HCT116 (cell line): ENCODE measurements at regions not wholly inside any gene's neighbourhood (a gene's known extent, or its start where the extent isn't known, plus 50 kb on each side); places are given as distances from the start of the nearest gene placed in this dataset.

ENCODE experiments used
- ATAC-seq: fragments of 200-7000 bp; cut with Tn5 transposase; 2 replicates; pipeline ENCODE4 v1.9.1; 2020; ENCODE audit warnings: mild to moderate bottlenecking, moderate library complexity
- BruUV-seq: library from RNA; stranded (reverse); fragments of 400-500 nt; replicated peaks from 2 replicates; lab custom pipeline; 2021; lab: Mats Ljungman, UMichigan
- CTCF ChIA-PET: fragments of 300-600 bp; sonication (Branson Sonifier 250); formaldehyde crosslinking; loops from one replicate; lab custom pipeline; 2021; ENCODE audit warnings: antibody characterized with exemption; lab: Charles Lee
- POLR2A ChIA-PET: fragments of 300-600, 350-600 bp; sonication (Branson Sonifier 250); formaldehyde crosslinking; loops from one replicate; lab custom pipeline; 2021; ENCODE audit warnings: antibody characterized with exemption; lab: Charles Lee
- RAD21 ChIA-PET, 2 experiments: fragments of 300-600 bp; sonication (Branson Sonifier 250); formaldehyde crosslinking; loops; one replicate each; lab custom pipeline; 2023; ENCODE audit warnings: low total read pairs in 2 of 2; ENCODE audit not compliant: uncharacterized antibody in 2 of 2, unreplicated experiment in 2 of 2, low non-redundant PET in 1 of 2; lab: Charles Lee
- DNase-seq: peaks from one replicate; pipeline ENCODE4 v3.0.0-alpha.2; 2010; ENCODE audit warnings: low read depth, low spot score
- H2AFZ ChIP-seq: fragments of 200-600 bp; shearing (Covaris generic), sonication (generic); 2 replicates; pipeline ENCODE4 v1.6.1; 2017; ENCODE audit warnings: low read depth, mixed run types, mixed read lengths, antibody characterized with exemption, low read length; ENCODE audit not compliant: poor library complexity, severe bottlenecking
- H3K27ac ChIP-seq: 2 replicates; pipeline ENCODE4 v1.5.1; 2012; ENCODE audit warnings: low read depth, low read length
- H3K27me3 ChIP-seq: fragments of 200-600 bp; sonication (generic); 2 replicates; pipeline ENCODE4 v1.6.1; 2016; ENCODE audit warnings: mixed run types, low read length, mixed read lengths; ENCODE audit not compliant: insufficient read depth
- H3K36me3 ChIP-seq, 2 experiments: fragments of 200-500 bp in 1 of 2; fragments of 200-600 bp in 1 of 2; sonication (Bioruptor generic) in 1 of 2; sonication (generic) in 1 of 2; 2 replicates each; pipeline versions ENCODE4 v1.5.1 to v1.6.1; 2014 to 2016; ENCODE audit warnings: low read length in 2 of 2, inconsistent platforms in 1 of 2, mixed read lengths in 1 of 2, mixed run types in 1 of 2; ENCODE audit not compliant: insufficient read depth in 2 of 2, control insufficient read depth in 1 of 2
- H3K4me1 ChIP-seq, 2 experiments: fragments of 200-600 bp in 1 of 2; sonication (generic) in 1 of 2; 2 replicates each; pipeline versions ENCODE4 v1.5.1 to v1.6.1; 2012 to 2017; ENCODE audit warnings: low read length in 2 of 2, inconsistent platforms in 1 of 2, mild to moderate bottlenecking in 1 of 2, mixed read lengths in 1 of 2, mixed run types in 1 of 2, moderate library complexity in 1 of 2; ENCODE audit not compliant: insufficient read depth in 2 of 2, control insufficient read depth in 1 of 2
- H3K4me2 ChIP-seq: fragments of 200-600 bp; sonication (generic); 2 replicates; pipeline ENCODE4 v1.6.1; 2017; ENCODE audit warnings: mixed run types, low read length, mixed read lengths
- H3K4me3 ChIP-seq, 2 experiments: fragments of 200-600 bp in 1 of 2; sonication (generic) in 1 of 2; replicated peaks in 1 of 2; 2 replicates each; pipeline ENCODE4 v1.5.1; 2011 to 2016; ENCODE audit warnings: low read length in 2 of 2, control low read depth in 1 of 2, low read depth in 1 of 2, mild to moderate bottlenecking in 1 of 2, mixed read lengths in 1 of 2, mixed run types in 1 of 2
- H3K79me2 ChIP-seq: fragments of 200-600 bp; sonication (generic); 2 replicates; pipeline ENCODE4 v1.6.1; 2017; ENCODE audit warnings: mild to moderate bottlenecking, mixed run types, low read length, moderate library complexity, mixed read lengths; ENCODE audit not compliant: insufficient read depth
- H3K9ac ChIP-seq: fragments of 200-600 bp; sonication (generic); 2 replicates; pipeline ENCODE4 v1.6.1; 2016; ENCODE audit warnings: low read length, mixed read lengths
- H3K9me2 ChIP-seq: fragments of 200-600 bp; sonication (generic), shearing (Covaris generic); 2 replicates; pipeline ENCODE4 v1.6.1; 2017; ENCODE audit warnings: mixed run types, mild to moderate bottlenecking, moderate library complexity; ENCODE audit not compliant: insufficient read depth
- H3K9me3 ChIP-seq, 2 experiments: fragments of 200-500 bp in 1 of 2; fragments of 200-600 bp in 1 of 2; sonication (Bioruptor generic) in 1 of 2; sonication (generic) in 1 of 2; 2 replicates each; pipeline ENCODE4 v1.6.1; 2014 to 2017; ENCODE audit warnings: low read length in 2 of 2, mixed read lengths in 2 of 2, inconsistent platforms in 1 of 2, low read depth in 1 of 2, mild to moderate bottlenecking in 1 of 2, mixed run types in 1 of 2, moderate library complexity in 1 of 2; ENCODE audit not compliant: control insufficient read depth in 1 of 2, insufficient read depth in 1 of 2
- H4K20me1 ChIP-seq: fragments of 200-600 bp; sonication (generic), shearing (Covaris generic); 2 replicates; pipeline ENCODE4 v1.6.1; 2017; ENCODE audit warnings: mixed run types, mild to moderate bottlenecking, moderate library complexity; ENCODE audit not compliant: insufficient read depth
- CBX3 ChIP-seq: IDR thresholded peaks from 2 replicates; pipeline ENCODE4 v1.6.1; 2012; ENCODE audit warnings: low read depth
- EGR1 ChIP-seq: IDR thresholded peaks from 2 replicates; pipeline ENCODE4 v1.6.1; 2012; ENCODE audit warnings: low read depth
- ELF1 ChIP-seq: IDR thresholded peaks from 2 replicates; pipeline ENCODE4 v1.6.1; 2012; ENCODE audit warnings: low read depth, borderline replicate concordance
- FOSL1 ChIP-seq: IDR thresholded peaks from 2 replicates; pipeline ENCODE4 v1.6.1; 2012; ENCODE audit warnings: low read depth
- JUND ChIP-seq: IDR thresholded peaks from 2 replicates; pipeline ENCODE4 v1.6.1; 2012
- POLR2A ChIP-seq: IDR thresholded peaks from 2 replicates; pipeline ENCODE4 v1.7.0; 2011; ENCODE audit warnings: borderline replicate concordance; ENCODE audit not compliant: insufficient read depth, insufficient read length; ENCODE audit errors: extremely low read depth
- POLR2AphosphoS5 ChIP-seq: IDR thresholded peaks from 2 replicates; pipeline ENCODE4 v1.6.1; 2011; ENCODE audit warnings: mild to moderate bottlenecking, low read depth, low read length, moderate library complexity
- RAD21 ChIP-seq: IDR thresholded peaks from 2 replicates; pipeline ENCODE4 v1.6.1; 2012; ENCODE audit warnings: low read depth, mild to moderate bottlenecking
- SIN3A ChIP-seq: IDR thresholded peaks from 2 replicates; pipeline ENCODE4 v1.6.1; 2012; ENCODE audit warnings: low read depth
- TCF7L2 ChIP-seq: IDR thresholded peaks from 2 replicates; pipeline ENCODE4 v1.7.0; 2011; ENCODE audit warnings: borderline replicate concordance, inconsistent platforms; ENCODE audit not compliant: insufficient read depth, insufficient read length; ENCODE audit errors: extremely low read depth
- ZFX ChIP-seq: fragments of 450-650 bp; IDR thresholded peaks from 2 replicates; pipeline ENCODE4 v1.6.1; 2017
- ZNF274 ChIP-seq: fragments of 200-500 bp; sonication (Bioruptor generic); IDR thresholded peaks from 2 replicates; pipeline ENCODE4 v1.6.1; 2014; ENCODE audit warnings: mild to moderate bottlenecking, low read depth, low read length, inconsistent platforms
- intact Hi-C: fragments of 100-400 bp; cut with micrococcal nuclease; formaldehyde crosslinking; loops from 2 replicates; pipeline ENCODE4 v1.10.0; 2022
- TF ChIP-seq, protein P1 (sequence below): IDR thresholded peaks from 2 replicates; pipeline ENCODE4 v1.6.1; 2012; ENCODE audit warnings: low read depth
- TF ChIP-seq, protein P2 (sequence below), 3 experiments: fragments of 200-600 bp in 1 of 3; sonication (generic) in 1 of 3; IDR thresholded peaks in 2 of 3; conservative IDR thresholded peaks in 1 of 3; 2 replicates each; pipeline ENCODE4 v1.5.1; 2012 to 2017; ENCODE audit warnings: low read depth in 2 of 3, low read length in 2 of 3, antibody characterized with exemption in 1 of 3, borderline replicate concordance in 1 of 3, control low read depth in 1 of 3, mild to moderate bottlenecking in 1 of 3, mixed read lengths in 1 of 3, mixed run types in 1 of 3, moderate library complexity in 1 of 3; ENCODE audit not compliant: insufficient read depth in 1 of 3
- TF ChIP-seq, protein P3 (sequence below): IDR thresholded peaks from 2 replicates; pipeline ENCODE4 v1.6.1; 2011; ENCODE audit warnings: mild to moderate bottlenecking, low read length, moderate library complexity; ENCODE audit not compliant: insufficient replicate concordance; ENCODE audit errors: extremely low read depth

DNA sequence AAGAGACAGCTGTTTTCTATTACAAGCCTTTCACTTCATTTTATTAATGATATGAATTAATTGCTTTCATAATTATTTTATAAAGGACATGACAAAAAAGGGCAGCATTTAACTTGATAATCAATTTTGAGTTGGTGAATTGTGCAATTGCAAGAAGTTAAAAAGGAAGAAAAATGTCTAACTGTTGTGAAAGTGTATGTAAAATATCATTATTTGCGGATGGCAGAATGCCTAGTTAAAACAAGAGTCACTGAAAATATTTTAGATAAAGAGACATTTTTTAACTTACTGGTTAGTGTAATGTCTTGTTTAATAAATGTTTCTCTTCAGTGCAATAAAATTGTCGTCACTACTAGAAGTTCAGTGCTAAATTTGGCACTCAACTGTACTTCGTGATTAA is 57.6 kb upstream of the HTR4 start:
- no peak overlapping the region for H3K4me3 ChIP-seq
- TF ChIP-seq ZFX = no peak
- TF ChIP-seq RAD21 = no peak
- TF ChIP-seq POLR2A = no peak
- TF ChIP-seq EGR1 = no peak
- TF ChIP-seq ZNF274 = no peak
- TF ChIP-seq, protein P1, sequence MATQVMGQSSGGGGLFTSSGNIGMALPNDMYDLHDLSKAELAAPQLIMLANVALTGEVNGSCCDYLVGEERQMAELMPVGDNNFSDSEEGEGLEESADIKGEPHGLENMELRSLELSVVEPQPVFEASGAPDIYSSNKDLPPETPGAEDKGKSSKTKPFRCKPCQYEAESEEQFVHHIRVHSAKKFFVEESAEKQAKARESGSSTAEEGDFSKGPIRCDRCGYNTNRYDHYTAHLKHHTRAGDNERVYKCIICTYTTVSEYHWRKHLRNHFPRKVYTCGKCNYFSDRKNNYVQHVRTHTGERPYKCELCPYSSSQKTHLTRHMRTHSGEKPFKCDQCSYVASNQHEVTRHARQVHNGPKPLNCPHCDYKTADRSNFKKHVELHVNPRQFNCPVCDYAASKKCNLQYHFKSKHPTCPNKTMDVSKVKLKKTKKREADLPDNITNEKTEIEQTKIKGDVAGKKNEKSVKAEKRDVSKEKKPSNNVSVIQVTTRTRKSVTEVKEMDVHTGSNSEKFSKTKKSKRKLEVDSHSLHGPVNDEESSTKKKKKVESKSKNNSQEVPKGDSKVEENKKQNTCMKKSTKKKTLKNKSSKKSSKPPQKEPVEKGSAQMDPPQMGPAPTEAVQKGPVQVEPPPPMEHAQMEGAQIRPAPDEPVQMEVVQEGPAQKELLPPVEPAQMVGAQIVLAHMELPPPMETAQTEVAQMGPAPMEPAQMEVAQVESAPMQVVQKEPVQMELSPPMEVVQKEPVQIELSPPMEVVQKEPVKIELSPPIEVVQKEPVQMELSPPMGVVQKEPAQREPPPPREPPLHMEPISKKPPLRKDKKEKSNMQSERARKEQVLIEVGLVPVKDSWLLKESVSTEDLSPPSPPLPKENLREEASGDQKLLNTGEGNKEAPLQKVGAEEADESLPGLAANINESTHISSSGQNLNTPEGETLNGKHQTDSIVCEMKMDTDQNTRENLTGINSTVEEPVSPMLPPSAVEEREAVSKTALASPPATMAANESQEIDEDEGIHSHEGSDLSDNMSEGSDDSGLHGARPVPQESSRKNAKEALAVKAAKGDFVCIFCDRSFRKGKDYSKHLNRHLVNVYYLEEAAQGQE = no peak
- no peak for TF ChIP-seq FOSL1
- TF ChIP-seq JUND = no peak
- no peak for TF ChIP-seq CBX3
- TF ChIP-seq, protein P2, sequence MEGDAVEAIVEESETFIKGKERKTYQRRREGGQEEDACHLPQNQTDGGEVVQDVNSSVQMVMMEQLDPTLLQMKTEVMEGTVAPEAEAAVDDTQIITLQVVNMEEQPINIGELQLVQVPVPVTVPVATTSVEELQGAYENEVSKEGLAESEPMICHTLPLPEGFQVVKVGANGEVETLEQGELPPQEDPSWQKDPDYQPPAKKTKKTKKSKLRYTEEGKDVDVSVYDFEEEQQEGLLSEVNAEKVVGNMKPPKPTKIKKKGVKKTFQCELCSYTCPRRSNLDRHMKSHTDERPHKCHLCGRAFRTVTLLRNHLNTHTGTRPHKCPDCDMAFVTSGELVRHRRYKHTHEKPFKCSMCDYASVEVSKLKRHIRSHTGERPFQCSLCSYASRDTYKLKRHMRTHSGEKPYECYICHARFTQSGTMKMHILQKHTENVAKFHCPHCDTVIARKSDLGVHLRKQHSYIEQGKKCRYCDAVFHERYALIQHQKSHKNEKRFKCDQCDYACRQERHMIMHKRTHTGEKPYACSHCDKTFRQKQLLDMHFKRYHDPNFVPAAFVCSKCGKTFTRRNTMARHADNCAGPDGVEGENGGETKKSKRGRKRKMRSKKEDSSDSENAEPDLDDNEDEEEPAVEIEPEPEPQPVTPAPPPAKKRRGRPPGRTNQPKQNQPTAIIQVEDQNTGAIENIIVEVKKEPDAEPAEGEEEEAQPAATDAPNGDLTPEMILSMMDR (IDR thresholded peaks at IDR 0.05 in 2 of 3, conservative IDR thresholded peaks at IDR 0.05 in 1 of 3; ENCODE audit: borderline replicate concordance in 1 of 3, insufficient read depth in 1 of 3, low read depth in 2 of 3, low read length in 2 of 3) = no peak
- no peak for TF ChIP-seq TCF7L2
- no peak for TF ChIP-seq ELF1
- TF ChIP-seq POLR2AphosphoS5 = no peak
- TF ChIP-seq, protein P3, sequence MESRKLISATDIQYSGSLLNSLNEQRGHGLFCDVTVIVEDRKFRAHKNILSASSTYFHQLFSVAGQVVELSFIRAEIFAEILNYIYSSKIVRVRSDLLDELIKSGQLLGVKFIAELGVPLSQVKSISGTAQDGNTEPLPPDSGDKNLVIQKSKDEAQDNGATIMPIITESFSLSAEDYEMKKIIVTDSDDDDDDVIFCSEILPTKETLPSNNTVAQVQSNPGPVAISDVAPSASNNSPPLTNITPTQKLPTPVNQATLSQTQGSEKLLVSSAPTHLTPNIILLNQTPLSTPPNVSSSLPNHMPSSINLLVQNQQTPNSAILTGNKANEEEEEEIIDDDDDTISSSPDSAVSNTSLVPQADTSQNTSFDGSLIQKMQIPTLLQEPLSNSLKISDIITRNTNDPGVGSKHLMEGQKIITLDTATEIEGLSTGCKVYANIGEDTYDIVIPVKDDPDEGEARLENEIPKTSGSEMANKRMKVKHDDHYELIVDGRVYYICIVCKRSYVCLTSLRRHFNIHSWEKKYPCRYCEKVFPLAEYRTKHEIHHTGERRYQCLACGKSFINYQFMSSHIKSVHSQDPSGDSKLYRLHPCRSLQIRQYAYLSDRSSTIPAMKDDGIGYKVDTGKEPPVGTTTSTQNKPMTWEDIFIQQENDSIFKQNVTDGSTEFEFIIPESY = no peak
- no peak for TF ChIP-seq SIN3A
- no peaks in the 10 kb centered on the region for H3K9me2 ChIP-seq
- no peaks in the 10 kb centered on the region for H3K9me3 ChIP-seq
- no peaks in the 10 kb centered on the region for H4K20me1 ChIP-seq
- H3K9ac ChIP-seq = no peak overlapping the region
- no peaks in the 10 kb centered on the region for H3K36me3 ChIP-seq
- intact Hi-C loops = no loop called here
- ChIA-PET POLR2A (no interaction called here), CTCF (no interaction called here), RAD21 (no interaction called here)
- no peaks in the 10 kb centered on the region for H3K79me2 ChIP-seq
- BruUV-seq = no TSS peak
- no peak for ATAC-seq
- no peak overlapping the region for H3K27ac ChIP-seq
- no peak overlapping the region for H2AFZ ChIP-seq
- no peaks in the 10 kb centered on the region for H3K27me3 ChIP-seq
- no peaks in the 10 kb centered on the region for H3K4me1 ChIP-seq
- DNase-seq = no peak
- no peak overlapping the region for H3K4me2 ChIP-seq
